CD4-positive, alpha-beta T cell treated with Interferon alpha-2 for 1 hour (primary cell): ENCODE measurements at regions not wholly inside any gene's neighbourhood (a gene's known extent, or its start where the extent isn't known, plus 50 kb on each side); places are given as distances from the start of the nearest gene placed in this dataset.
"Not testable (repeated sequence)": the region's sequence is repeated elsewhere in the genome, so short reads cannot be mapped to it uniquely, and the experiment has no call there.

Experiments used
- DNase-seq, 2 donors: peaks; one replicate each; pipeline ENCODE4 v3.0.0-alpha.2; 2020 to 2022

DNA sequence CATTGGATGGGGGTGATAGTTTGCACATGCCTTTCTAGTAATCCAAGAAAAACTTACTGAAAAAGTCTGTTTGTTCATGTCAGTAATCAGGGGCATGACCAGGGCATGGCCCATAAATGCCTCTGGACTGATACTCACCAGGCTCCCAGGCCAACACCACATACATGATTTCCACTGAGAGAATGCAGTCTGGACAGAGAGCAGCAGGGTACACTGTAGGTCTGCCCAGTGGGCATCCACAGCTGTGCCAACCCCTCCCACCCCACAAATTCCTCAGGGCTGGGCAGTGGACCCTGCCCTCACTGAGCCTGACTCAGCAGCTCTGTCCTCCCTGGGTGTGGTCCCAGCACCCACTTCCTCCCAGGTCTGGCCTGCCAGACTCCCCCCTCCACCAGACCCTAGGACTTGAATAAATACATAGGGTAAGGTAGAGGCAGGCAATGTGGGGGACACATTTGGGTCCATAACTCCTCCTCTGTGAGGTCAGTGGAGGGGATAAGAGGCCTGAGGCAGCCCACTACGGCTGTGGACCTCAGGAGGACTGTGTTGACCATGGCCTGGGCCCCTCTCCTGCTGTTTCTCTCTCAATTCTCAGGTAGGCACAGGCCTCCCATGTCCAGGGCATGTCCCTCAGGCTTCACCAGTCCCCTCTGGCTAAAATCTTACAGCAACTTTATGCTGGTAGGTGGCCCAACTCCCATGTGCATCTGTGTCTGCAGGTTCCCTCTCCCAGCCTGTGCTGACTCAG, 92.2 kb upstream of the TOP3B start:
- no peak for DNase-seq

- DNase-seq: no peak
Measured at GRCh38 chr22:22073769-22074561, 91.4 kb upstream of the TOP3B start.

DNA sequence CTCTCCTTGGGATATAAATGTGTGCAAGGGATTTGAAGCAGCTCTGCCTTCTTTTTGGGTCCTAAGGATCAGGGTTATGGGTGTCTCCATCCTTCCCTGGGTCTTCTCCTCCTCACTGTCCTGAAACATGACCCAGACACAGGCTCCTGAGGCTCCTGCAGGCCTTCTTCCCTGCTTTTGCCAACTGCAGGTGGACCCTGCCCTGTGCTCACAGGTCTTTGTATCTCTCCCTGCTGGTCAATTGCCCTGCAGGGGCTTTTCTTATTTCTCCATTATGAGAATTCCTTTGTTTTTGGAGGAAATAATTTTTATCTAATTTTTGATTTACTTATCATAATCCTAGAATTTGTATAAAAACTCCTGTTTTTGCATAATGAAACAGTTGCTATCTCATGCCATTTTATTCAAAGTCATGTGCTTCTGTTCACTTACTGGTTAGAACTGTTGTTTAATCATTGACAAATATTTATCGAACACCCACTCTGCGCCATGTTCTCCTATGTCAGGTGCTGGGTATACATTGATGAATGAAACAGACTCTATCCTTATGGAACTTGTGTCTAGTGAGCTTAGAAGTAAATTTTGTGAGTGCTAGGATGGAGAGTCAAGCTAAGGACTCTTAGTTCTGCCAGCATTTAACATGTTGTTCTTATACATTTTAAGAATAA, 89.7 kb upstream of the TOP3B start:
- DNase-seq: no peak

DNA sequence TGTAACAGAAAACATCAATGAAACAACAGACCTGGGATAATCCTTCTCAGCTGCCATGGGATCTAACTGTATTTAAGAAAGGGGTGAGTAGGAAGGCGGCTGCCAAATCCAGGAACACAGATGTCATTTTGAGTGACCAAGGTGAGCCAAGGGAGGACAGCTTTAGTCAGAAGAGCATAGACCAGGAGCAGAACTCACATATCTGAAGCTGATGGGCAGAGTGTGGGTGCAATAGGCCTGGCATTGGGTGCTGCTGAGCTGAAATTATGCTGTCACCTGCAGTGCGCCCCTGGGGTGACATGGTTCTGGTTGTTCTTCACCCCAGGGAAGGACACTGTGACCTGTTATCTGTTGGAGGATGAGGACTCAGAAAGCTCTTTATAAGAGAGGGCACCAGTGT, 88.9 kb upstream of the TOP3B start:
- DNase-seq: no peak

- no peak for DNase-seq
Measured at GRCh38 chr22:22070371-22070824, 87.8 kb upstream of the TOP3B start.

GRCh38 chr22:22069450-22070370, 87.1 kb upstream of the TOP3B start:
- no peak for DNase-seq

- no peak for DNase-seq
Measured at GRCh38 chr22:22068657-22069056, 86.1 kb upstream of the TOP3B start.

GRCh38 chr22:22068025-22068424, 85.4 kb upstream of the TOP3B start:
- no peak for DNase-seq

DNA sequence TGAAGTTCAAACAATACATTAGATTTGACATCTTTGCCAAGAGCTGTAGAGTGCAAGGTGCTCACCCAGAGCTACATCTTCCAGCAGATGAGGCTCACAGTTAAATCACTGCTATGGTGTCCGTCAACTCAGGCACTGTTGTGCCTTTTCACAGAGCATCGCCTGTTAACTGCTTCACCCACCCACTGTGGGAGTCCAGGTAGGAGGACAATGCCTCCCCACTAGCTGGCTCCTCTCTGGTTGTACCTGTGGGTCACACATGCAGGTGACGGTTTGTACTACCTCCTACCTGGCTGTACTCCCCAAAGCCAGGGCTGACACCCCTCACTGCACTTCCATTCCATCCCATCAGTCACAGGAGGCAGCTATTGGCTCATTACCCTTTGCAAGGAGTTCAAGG, 84.6 kb upstream of the TOP3B start:
- no peak for DNase-seq

GRCh38 chr22:22064580-22064979, 82.0 kb upstream of the TOP3B start:
- no peak for DNase-seq

DNA sequence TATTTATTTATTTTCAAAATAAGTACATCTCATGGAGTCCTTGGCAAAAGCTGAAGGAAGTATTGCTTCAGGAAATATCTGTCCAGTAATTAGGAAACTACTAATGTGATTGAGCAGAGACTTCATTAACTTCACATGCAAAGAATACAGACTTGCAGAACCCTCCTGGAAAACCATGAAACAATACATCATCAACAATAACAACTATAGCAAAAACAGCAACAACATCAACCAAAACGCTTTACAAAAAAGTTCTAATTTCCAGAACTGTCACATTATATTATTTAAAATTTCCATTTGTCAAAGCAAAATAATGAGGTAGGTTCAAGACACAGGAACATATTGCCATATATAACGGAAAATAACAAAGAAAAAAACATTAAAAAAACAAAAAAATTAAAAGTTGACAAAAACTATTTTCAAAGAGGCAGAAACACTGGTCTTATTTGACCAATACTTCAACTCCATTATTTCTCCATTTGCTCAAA, 79.8 kb upstream of the TOP3B start:
- DNase-seq: no peak

- no peak for DNase-seq
Measured at GRCh38 chr22:22061085-22062077, 78.8 kb upstream of the TOP3B start.

- DNase-seq: peak; percentile 30 to 48
Measured at GRCh38 chr22:22060200-22061084, 77.9 kb upstream of the TOP3B start.

DNA sequence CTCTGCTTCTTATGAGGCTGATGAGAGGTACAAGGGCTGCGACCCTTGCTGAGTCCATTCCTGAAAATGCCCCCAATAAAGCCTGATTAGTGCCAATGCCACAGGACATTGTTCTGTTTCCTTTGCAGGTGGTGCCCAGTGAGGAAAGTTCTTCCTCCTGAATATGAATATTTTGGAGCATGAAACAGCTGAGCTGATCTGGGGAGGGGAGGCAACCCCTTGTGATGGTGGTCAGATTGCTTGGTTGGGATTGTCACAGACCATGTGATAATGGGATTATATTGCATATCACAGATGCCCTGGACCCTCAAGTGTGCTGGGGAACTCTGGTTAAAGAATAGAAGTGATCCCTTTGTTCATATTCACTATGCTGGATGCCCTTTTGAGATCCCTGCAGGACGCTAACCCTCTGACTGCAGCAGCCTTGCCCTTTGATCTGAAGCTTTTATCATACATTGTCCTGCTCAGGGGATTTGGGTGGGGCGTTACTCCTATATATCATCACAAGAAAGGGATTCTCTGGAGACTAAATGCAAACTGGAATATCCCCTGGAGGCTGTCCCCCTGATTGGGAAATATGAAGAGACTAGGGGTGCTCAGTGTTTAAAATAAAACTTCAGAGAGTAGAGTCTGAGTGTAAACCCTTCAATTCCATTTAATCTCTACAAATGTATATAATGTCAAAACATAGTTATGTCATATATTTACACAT, 76.9 kb upstream of the TOP3B start:
- no peak for DNase-seq

- DNase-seq: no peak
Measured at GRCh38 chr22:22058633-22059290, 76.2 kb upstream of the TOP3B start.

GRCh38 chr22:22057617-22058378, 75.2 kb upstream of the TOP3B start:
- no peak for DNase-seq

- DNase-seq: not testable (repeated sequence)
Measured at GRCh38 chr22:22056809-22057594, 74.4 kb upstream of the TOP3B start.
